SK-N-MC (cell line): ENCODE measurements at regions not wholly inside any gene's neighbourhood (a gene's known extent, or its start where the extent isn't known, plus 50 kb on each side); places are given as distances from the start of the nearest gene placed in this dataset.

ENCODE experiments used
- EZH2 ChIP-seq: fragments of 200-600 bp; sonication (generic); IDR thresholded peaks from one replicate; pipeline ENCODE4 v1.6.1; 2017; ENCODE audit warnings: antibody characterized with exemption
- POLR2AphosphoS5 ChIP-seq: IDR thresholded peaks from 2 replicates; pipeline ENCODE4 v1.6.1; 2012; ENCODE audit warnings: mild to moderate bottlenecking, low read depth, low read length, borderline replicate concordance

- TF ChIP-seq EZH2 (no peak), POLR2AphosphoS5 (no peak; the same call in 1 of the 2 replicates)
These were observed 66.2 kb upstream of the LMO1 start for GRCh38 chr11:8329847-8330361.
